Keratinocyte (primary cell): ENCODE measurements at regions not wholly inside any gene's neighbourhood (a gene's known extent, or its start where the extent isn't known, plus 50 kb on each side); places are given as distances from the start of the nearest gene placed in this dataset.

Experiments used
- DNase-seq: peaks from one replicate; pipeline ENCODE4 v3.0.0-alpha.2; 2011; ENCODE audit warnings: low read depth, missing footprints, low spot score
- FAIRE-seq: peaks from 2 replicates; lab custom pipeline; 2011; peaks lifted over from hg19 to GRCh38; lab: Jason Lieb, UNC
- H2AFZ ChIP-seq: 2 replicates; pipeline ENCODE4 v1.6.0; 2012; ENCODE audit warnings: low read length, control low read depth, inconsistent platforms; ENCODE audit not compliant: control insufficient read depth
- H3K27ac ChIP-seq: 2 replicates; pipeline ENCODE4 v1.5.1; 2011; ENCODE audit warnings: low read length; ENCODE audit not compliant: control insufficient read depth, insufficient read depth
- H3K27me3 ChIP-seq: 3 replicates; pipeline ENCODE4 v1.6.0; 2011; ENCODE audit warnings: low read length; ENCODE audit not compliant: control insufficient read depth, insufficient read depth; ENCODE audit errors: extremely low read depth
- H3K36me3 ChIP-seq, 2 experiments: 2 replicates in 1 of 2; 3 replicates in 1 of 2; pipeline ENCODE4 v1.5.1; 2011; ENCODE audit warnings: low read length in 2 of 2, mild to moderate bottlenecking in 1 of 2; ENCODE audit not compliant: control insufficient read depth in 2 of 2, insufficient read depth in 2 of 2; ENCODE audit errors: extremely low read depth in 1 of 2
- H3K4me1 ChIP-seq: 3 replicates; pipeline ENCODE4 v1.5.1; 2011; ENCODE audit warnings: low read length; ENCODE audit not compliant: control insufficient read depth, insufficient read depth; ENCODE audit errors: extremely low read depth
- H3K4me2 ChIP-seq: 3 replicates; pipeline ENCODE4 v1.6.0; 2011; ENCODE audit warnings: low read depth, low read length; ENCODE audit not compliant: control insufficient read depth, insufficient read depth; ENCODE audit errors: extremely low read depth
- H3K4me3 ChIP-seq, 3 experiments: fragments of 200-600 bp in 1 of 3; sonication (generic) in 1 of 3; 2 replicates in 2 of 3; 3 replicates in 1 of 3; pipeline ENCODE4 v1.5.1; 2011 to 2016; ENCODE audit warnings: low read length in 3 of 3, mild to moderate bottlenecking in 3 of 3, control low read depth in 2 of 3, inconsistent platforms in 1 of 3, low read depth in 1 of 3, mixed read lengths in 1 of 3, mixed run types in 1 of 3, moderate library complexity in 1 of 3; ENCODE audit not compliant: control insufficient read depth in 2 of 3, insufficient read depth in 2 of 3; ENCODE audit errors: extremely low read depth in 1 of 3
- H3K79me2 ChIP-seq: 2 replicates; pipeline ENCODE4 v1.6.0; 2012; ENCODE audit warnings: low read length; ENCODE audit not compliant: control insufficient read depth, insufficient read depth
- H3K9ac ChIP-seq: 3 replicates; pipeline ENCODE4 v1.6.0; 2011; ENCODE audit warnings: low read length; ENCODE audit not compliant: control insufficient read depth, insufficient read depth; ENCODE audit errors: extremely low read depth
- H3K9me1 ChIP-seq: 3 replicates; pipeline ENCODE4 v1.6.0; 2011; ENCODE audit warnings: low read length; ENCODE audit not compliant: control insufficient read depth, insufficient read depth; ENCODE audit errors: extremely low read depth
- H3K9me3 ChIP-seq: 2 replicates; pipeline ENCODE4 v1.5.1; 2012; ENCODE audit warnings: low read depth, low read length; ENCODE audit not compliant: control insufficient read depth
- H4K20me1 ChIP-seq: 3 replicates; pipeline ENCODE4 v1.6.0; 2011; ENCODE audit warnings: low read length; ENCODE audit not compliant: control insufficient read depth, insufficient read depth; ENCODE audit errors: extremely low read depth
- EZH2 ChIP-seq: IDR thresholded peaks from one replicate; pipeline ENCODE4 v1.6.1; 2012; ENCODE audit warnings: inconsistent platforms, mild to moderate bottlenecking, low read length, moderate library complexity
- dilution Hi-C: fragments of 300-500 bp; cut with MboI; formaldehyde crosslinking; loops from one replicate; pipeline ENCODE4 v1.7.0; 2020; ENCODE audit warnings: low sequenced_read_pairs; ENCODE audit not compliant: extremely low pct_ligation_motif_present
- TF ChIP-seq, protein P1 (sequence below), 3 experiments: IDR thresholded peaks in 1 of 3; conservative IDR thresholded peaks in 1 of 3; optimal IDR thresholded peaks in 1 of 3; 2 replicates in 2 of 3; 3 replicates in 1 of 3; pipeline versions ENCODE3 to v1.5.1; 2011; ENCODE audit warnings: low read length in 3 of 3, mild to moderate bottlenecking in 3 of 3, moderate library complexity in 2 of 3, control low read depth in 1 of 3, inconsistent platforms in 1 of 3; ENCODE audit not compliant: insufficient read depth in 2 of 3; ENCODE audit errors: extremely low read depth in 1 of 3

DNA sequence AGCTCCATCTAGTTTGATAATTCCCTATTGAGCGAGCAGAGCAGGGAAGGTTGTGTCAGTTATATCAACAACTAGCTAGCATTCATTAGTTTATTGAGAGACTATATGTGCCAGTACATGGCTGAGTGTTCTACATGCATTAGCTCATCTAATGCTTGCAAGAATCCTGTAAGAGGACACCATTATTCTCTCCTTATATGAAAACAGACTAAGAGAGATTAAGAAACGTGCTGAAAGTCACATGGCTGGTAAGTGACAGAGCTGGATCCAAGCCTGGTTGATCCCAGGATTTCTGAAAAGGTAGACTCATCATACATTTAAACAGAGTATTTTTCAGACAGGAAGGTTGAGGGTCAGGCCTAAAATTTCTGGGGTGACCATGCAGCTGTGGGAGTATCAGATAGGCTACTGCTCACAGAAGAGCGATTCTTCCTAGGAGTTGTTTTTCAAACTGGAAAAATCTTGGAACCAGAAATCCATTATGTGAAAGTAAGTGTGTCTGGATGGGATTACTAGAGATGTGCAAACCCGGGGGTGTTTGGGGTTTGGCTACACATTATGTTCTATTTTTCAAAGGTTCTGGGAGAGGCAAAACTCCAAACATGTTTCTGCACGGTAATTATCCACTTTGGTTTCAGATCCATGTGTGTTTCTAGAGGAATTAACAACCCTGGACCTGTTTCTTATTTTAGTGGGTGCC is 213.3 kb downstream of the FAM76B start:
- Histone ChIP-seq H3K27me3 (no peaks in the 10 kb centered on the region), H3K79me2 (no peaks in the 10 kb centered on the region), H4K20me1 (no peaks in the 10 kb centered on the region), H3K36me3 (no peaks in the 10 kb centered on the region), H3K9ac (no peak overlapping the region), H3K9me3 (no peaks in the 10 kb centered on the region), H3K4me2 (no peak overlapping the region), H3K9me1 (no peaks in the 10 kb centered on the region), H3K27ac (no peak overlapping the region), H3K4me1 (peaks cover 14% of the 10 kb centered on the region), H3K4me3 (no peak overlapping the region), H2AFZ (peak overlapping the region; percentile 4)
- FAIRE-seq (no peak), DNase-seq (no peak)
- dilution Hi-C loops, result no loop called here
- TF ChIP-seq, protein P1, sequence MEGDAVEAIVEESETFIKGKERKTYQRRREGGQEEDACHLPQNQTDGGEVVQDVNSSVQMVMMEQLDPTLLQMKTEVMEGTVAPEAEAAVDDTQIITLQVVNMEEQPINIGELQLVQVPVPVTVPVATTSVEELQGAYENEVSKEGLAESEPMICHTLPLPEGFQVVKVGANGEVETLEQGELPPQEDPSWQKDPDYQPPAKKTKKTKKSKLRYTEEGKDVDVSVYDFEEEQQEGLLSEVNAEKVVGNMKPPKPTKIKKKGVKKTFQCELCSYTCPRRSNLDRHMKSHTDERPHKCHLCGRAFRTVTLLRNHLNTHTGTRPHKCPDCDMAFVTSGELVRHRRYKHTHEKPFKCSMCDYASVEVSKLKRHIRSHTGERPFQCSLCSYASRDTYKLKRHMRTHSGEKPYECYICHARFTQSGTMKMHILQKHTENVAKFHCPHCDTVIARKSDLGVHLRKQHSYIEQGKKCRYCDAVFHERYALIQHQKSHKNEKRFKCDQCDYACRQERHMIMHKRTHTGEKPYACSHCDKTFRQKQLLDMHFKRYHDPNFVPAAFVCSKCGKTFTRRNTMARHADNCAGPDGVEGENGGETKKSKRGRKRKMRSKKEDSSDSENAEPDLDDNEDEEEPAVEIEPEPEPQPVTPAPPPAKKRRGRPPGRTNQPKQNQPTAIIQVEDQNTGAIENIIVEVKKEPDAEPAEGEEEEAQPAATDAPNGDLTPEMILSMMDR (optimal IDR thresholded peaks at IDR 0.05 in 1 of 3, IDR thresholded peaks at IDR 0.05 in 1 of 3, conservative IDR thresholded peaks at IDR 0.05 in 1 of 3; ENCODE audit: extremely low read depth in 1 of 3, insufficient read depth in 2 of 3, low read length in 3 of 3), result no peak
- no peak for TF ChIP-seq EZH2

DNA sequence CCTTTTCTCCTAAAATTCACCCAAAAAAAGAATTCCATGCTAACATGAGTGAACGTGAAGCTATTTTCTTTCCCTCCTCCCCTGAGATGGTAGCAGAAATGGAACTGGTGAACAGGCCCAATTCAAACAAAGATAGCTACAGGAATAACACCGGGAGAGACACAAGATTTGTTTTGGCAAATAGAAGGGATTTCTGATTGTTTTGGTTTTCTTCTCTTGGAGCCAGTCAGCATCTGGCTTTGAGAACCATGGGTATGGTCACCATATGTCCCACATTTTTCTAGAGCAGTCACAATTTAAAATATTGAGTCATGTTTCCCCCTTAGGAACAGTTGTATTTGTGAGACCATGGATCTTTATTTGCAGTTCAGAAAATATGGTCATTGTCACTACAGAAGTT is 214.1 kb downstream of the FAM76B start:
- Histone ChIP-seq H3K9me1 (no peaks in the 10 kb centered on the region), H3K36me3 (no peaks in the 10 kb centered on the region), H3K4me2 (no peak overlapping the region), H3K9ac (no peak overlapping the region), H3K9me3 (no peaks in the 10 kb centered on the region), H4K20me1 (no peaks in the 10 kb centered on the region), H2AFZ (no peak overlapping the region), H3K4me3 (no peak overlapping the region), H3K27me3 (no peaks in the 10 kb centered on the region), H3K27ac (no peak overlapping the region), H3K4me1 (peaks cover 14% of the 10 kb centered on the region), H3K79me2 (no peaks in the 10 kb centered on the region)
- dilution Hi-C loops, result no loop called here
- FAIRE-seq (no peak), DNase-seq (no peak)
- TF ChIP-seq, protein P1 (optimal IDR thresholded peaks at IDR 0.05 in 1 of 3, IDR thresholded peaks at IDR 0.05 in 1 of 3, conservative IDR thresholded peaks at IDR 0.05 in 1 of 3; ENCODE audit: extremely low read depth in 1 of 3, insufficient read depth in 2 of 3, low read length in 3 of 3), result no peak
- TF ChIP-seq EZH2, result no peak
